ENCODE measurements at regions not wholly inside any gene's neighbourhood (a gene's known extent, or its start where the extent isn't known, plus 50 kb on each side); places are given as distances from the start of the nearest gene placed in this dataset.

DNA sequence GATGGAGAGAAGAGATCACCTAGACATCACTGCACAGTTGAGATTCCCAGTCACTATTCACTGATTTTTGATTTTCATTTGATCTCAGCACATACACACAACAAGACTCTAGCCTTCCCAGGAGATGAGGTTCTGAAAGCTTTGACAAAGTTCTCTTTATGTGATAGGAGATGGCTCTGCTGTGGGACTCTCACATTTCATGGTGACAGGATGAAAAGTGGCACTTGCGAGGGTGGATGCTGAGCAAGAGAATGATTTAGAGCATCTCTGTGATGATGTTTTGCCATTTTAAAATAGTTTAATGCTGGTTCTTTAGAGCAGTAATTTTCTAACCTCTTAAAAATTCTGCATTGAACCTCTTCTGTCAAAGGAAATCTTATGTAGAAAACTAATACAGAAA, 113.3 kb upstream of the CA10 start:
- no peaks in the 10 kb centered on the region for H3K36me3 ChIP-seq (ENCODE audit: insufficient read depth, low read length)
- H3K4me2 ChIP-seq (ENCODE audit: low read length) = no peak overlapping the region
- no peaks in the 10 kb centered on the region for H3F3A ChIP-seq (ENCODE audit: insufficient read depth, low read length)
- H3K9ac ChIP-seq (ENCODE audit: low read length) = no peak overlapping the region
- TF ChIP-seq EZH2 (IDR thresholded peaks at IDR 0.05; ENCODE audit: borderline replicate concordance, low read length) = no peak
- no peak overlapping the region for H3K4me3 ChIP-seq (ENCODE audit: low read depth, low read length, poor library complexity, severe bottlenecking)
- no peaks in the 10 kb centered on the region for H3K4me1 ChIP-seq (ENCODE audit: insufficient read depth, low read length, severe bottlenecking)
- no peaks in the 10 kb centered on the region for H3K9me2 ChIP-seq (ENCODE audit: low read depth, low read length)
- H3K79me2 ChIP-seq (ENCODE audit: insufficient read depth, low read length) = no peaks in the 10 kb centered on the region
- H4K20me1 ChIP-seq (ENCODE audit: insufficient read depth, low read length) = no peaks in the 10 kb centered on the region
- no peaks in the 10 kb centered on the region for H3K27me3 ChIP-seq (ENCODE audit: insufficient read depth, low read length)
- H3K27ac ChIP-seq (ENCODE audit: low read depth, low read length, poor library complexity, severe bottlenecking) = no peak overlapping the region
- no peak overlapping the region for H2AFZ ChIP-seq (ENCODE audit: low read length)
- H3K9me3 ChIP-seq (ENCODE audit: low read length) = no peaks in the 10 kb centered on the region

DNA sequence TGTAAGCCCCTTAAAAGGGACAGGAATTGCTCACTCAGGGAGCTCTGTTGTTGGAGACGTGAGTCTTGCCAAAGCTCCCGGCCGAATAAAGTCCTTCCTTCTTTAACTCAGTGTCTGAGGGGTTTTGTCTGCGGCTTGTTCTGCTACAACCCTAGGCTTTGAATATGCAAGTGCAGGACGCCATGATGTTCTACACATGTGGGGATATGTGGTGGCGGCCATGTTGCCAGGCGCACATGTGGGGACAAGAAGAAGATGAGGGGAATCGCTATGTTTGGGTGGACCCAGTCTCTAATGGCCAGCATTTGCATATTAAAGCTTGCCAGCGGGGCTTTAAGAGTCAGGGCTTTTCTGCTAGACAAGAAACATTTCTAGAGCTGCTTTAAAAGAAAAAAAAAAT, 96.8 kb upstream of the CA10 start:
- H3K36me3 ChIP-seq (ENCODE audit: insufficient read depth, low read length) = no peaks in the 10 kb centered on the region
- H2AFZ ChIP-seq (ENCODE audit: low read length) = no peak overlapping the region
- H3K4me1 ChIP-seq (ENCODE audit: insufficient read depth, low read length, severe bottlenecking) = no peaks in the 10 kb centered on the region
- no peaks in the 10 kb centered on the region for H3F3A ChIP-seq (ENCODE audit: insufficient read depth, low read length)
- no peaks in the 10 kb centered on the region for H3K9me3 ChIP-seq (ENCODE audit: low read length)
- H3K4me3 ChIP-seq (ENCODE audit: low read depth, low read length, poor library complexity, severe bottlenecking) = no peak overlapping the region
- no peak overlapping the region for H3K27ac ChIP-seq (ENCODE audit: low read depth, low read length, poor library complexity, severe bottlenecking)
- H4K20me1 ChIP-seq (ENCODE audit: insufficient read depth, low read length) = no peaks in the 10 kb centered on the region
- H3K79me2 ChIP-seq (ENCODE audit: insufficient read depth, low read length) = no peaks in the 10 kb centered on the region
- no peak overlapping the region for H3K9ac ChIP-seq (ENCODE audit: low read length)
- H3K27me3 ChIP-seq (ENCODE audit: insufficient read depth, low read length) = no peaks in the 10 kb centered on the region
- no peak overlapping the region for H3K4me2 ChIP-seq (ENCODE audit: low read length)
- H3K9me2 ChIP-seq (ENCODE audit: low read depth, low read length) = no peaks in the 10 kb centered on the region
- TF ChIP-seq EZH2 (IDR thresholded peaks at IDR 0.05; ENCODE audit: borderline replicate concordance, low read length) = no peak

DNA sequence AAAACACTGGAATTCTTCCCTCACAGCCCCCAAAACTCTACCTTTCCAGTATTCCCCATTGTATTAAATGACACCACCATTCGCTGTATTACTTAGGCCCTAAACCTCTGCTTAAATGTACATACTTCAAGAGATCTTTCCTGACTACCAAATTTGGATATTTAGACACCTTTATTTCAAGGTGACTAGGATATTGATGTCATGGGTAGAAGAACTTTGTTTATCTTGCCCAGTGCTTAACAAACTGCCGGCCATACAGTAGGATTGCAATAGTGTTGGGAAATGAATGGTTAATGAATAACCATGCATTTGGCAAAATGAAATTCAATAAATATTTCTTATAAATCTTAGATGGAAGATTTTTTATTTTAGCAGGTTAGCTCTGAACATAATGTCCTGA, 86.2 kb upstream of the CA10 start:
- H3K9me2 ChIP-seq (ENCODE audit: low read depth, low read length) = no peaks in the 10 kb centered on the region
- H3K4me2 ChIP-seq (ENCODE audit: low read length) = no peak overlapping the region
- no peak overlapping the region for H2AFZ ChIP-seq (ENCODE audit: low read length)
- no peak overlapping the region for H3K9ac ChIP-seq (ENCODE audit: low read length)
- no peaks in the 10 kb centered on the region for H4K20me1 ChIP-seq (ENCODE audit: insufficient read depth, low read length)
- H3K4me1 ChIP-seq (ENCODE audit: insufficient read depth, low read length, severe bottlenecking) = no peaks in the 10 kb centered on the region
- no peaks in the 10 kb centered on the region for H3K36me3 ChIP-seq (ENCODE audit: insufficient read depth, low read length)
- TF ChIP-seq, protein P1, sequence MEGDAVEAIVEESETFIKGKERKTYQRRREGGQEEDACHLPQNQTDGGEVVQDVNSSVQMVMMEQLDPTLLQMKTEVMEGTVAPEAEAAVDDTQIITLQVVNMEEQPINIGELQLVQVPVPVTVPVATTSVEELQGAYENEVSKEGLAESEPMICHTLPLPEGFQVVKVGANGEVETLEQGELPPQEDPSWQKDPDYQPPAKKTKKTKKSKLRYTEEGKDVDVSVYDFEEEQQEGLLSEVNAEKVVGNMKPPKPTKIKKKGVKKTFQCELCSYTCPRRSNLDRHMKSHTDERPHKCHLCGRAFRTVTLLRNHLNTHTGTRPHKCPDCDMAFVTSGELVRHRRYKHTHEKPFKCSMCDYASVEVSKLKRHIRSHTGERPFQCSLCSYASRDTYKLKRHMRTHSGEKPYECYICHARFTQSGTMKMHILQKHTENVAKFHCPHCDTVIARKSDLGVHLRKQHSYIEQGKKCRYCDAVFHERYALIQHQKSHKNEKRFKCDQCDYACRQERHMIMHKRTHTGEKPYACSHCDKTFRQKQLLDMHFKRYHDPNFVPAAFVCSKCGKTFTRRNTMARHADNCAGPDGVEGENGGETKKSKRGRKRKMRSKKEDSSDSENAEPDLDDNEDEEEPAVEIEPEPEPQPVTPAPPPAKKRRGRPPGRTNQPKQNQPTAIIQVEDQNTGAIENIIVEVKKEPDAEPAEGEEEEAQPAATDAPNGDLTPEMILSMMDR (IDR thresholded peaks at IDR 0.05; ENCODE audit: low read length) = no peak
- no peak for TF ChIP-seq EZH2 (IDR thresholded peaks at IDR 0.05; ENCODE audit: borderline replicate concordance, low read length)
- no peaks in the 10 kb centered on the region for H3K27me3 ChIP-seq (ENCODE audit: insufficient read depth, low read length)
- H3K79me2 ChIP-seq (ENCODE audit: insufficient read depth, low read length) = no peaks in the 10 kb centered on the region
- no peaks in the 10 kb centered on the region for H3F3A ChIP-seq (ENCODE audit: insufficient read depth, low read length)
- H3K27ac ChIP-seq (ENCODE audit: low read depth, low read length, poor library complexity, severe bottlenecking) = no peak overlapping the region
- H3K9me3 ChIP-seq (ENCODE audit: low read length) = no peaks in the 10 kb centered on the region
- H3K4me3 ChIP-seq (ENCODE audit: low read depth, low read length, poor library complexity, severe bottlenecking) = no peak overlapping the region

DNA sequence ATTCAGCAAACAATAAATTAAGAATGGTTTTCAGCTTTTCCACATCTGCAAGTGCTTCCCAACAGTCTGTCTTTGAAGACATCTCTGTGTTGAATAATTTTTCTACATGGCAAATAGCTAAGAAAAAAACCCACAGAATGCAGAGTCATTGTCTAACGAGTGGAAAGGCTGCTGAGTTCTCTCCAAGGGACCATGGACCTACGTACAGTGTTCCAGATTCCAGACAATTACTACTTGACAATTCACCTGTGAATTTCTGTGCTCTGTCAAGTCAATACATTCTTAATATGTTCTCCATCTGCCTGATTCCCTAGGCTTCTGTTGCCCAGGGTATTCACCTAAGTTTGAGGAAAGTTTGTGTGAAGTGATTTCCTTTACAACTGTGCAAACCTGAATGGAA, 83.8 kb upstream of the CA10 start:
- Histone ChIP-seq H3K4me3 (ENCODE audit: low read depth, low read length, poor library complexity, severe bottlenecking) (no peak overlapping the region), H3K9me3 (ENCODE audit: low read length) (no peaks in the 10 kb centered on the region), H3F3A (ENCODE audit: insufficient read depth, low read length) (no peaks in the 10 kb centered on the region), H2AFZ (ENCODE audit: low read length) (no peak overlapping the region), H3K27ac (ENCODE audit: low read depth, low read length, poor library complexity, severe bottlenecking) (no peak overlapping the region), H4K20me1 (ENCODE audit: insufficient read depth, low read length) (no peaks in the 10 kb centered on the region), H3K79me2 (ENCODE audit: insufficient read depth, low read length) (no peaks in the 10 kb centered on the region), H3K9me2 (ENCODE audit: low read depth, low read length) (no peaks in the 10 kb centered on the region), H3K36me3 (ENCODE audit: insufficient read depth, low read length) (no peaks in the 10 kb centered on the region), H3K27me3 (ENCODE audit: insufficient read depth, low read length) (no peaks in the 10 kb centered on the region), H3K4me1 (ENCODE audit: insufficient read depth, low read length, severe bottlenecking) (no peaks in the 10 kb centered on the region), H3K9ac (ENCODE audit: low read length) (no peak overlapping the region), H3K4me2 (ENCODE audit: low read length) (no peak overlapping the region)
- TF ChIP-seq EZH2 (IDR thresholded peaks at IDR 0.05; ENCODE audit: borderline replicate concordance, low read length) = no peak
- TF ChIP-seq, protein P1 (IDR thresholded peaks at IDR 0.05; ENCODE audit: low read length) = no peak

All from OCI-LY1 (cell line).